ENCODE measurements at regions not wholly inside any gene's neighbourhood (a gene's known extent, or its start where the extent isn't known, plus 50 kb on each side); places are given as distances from the start of the nearest gene placed in this dataset.

- no peak for DNase-seq (ENCODE audit: low read depth in 3 of 3, low spot score in 2 of 3)
Measured at GRCh38 chr4:12884846-12885796, 599.0 kb downstream of the RAB28 start.

- no peak for DNase-seq (ENCODE audit: low read depth in 3 of 3, low spot score in 2 of 3)
Measured at GRCh38 chr4:12881945-12882584, 602.1 kb downstream of the RAB28 start.

GRCh38 chr4:12880844-12881243 lies 603.3 kb downstream of the RAB28 start:
- DNase-seq (ENCODE audit: low read depth in 3 of 3, low spot score in 2 of 3), result no peak

GRCh38 chr4:12879496-12879895 lies 604.6 kb downstream of the RAB28 start:
- DNase-seq (ENCODE audit: low read depth in 3 of 3, low spot score in 2 of 3), result no peak

- DNase-seq (ENCODE audit: low read depth in 3 of 3, low spot score in 2 of 3), result no peak
Measured at GRCh38 chr4:12875640-12876243, 608.4 kb downstream of the RAB28 start.

GRCh38 chr4:12873351-12873750 lies 610.8 kb downstream of the RAB28 start:
- no peak for DNase-seq (ENCODE audit: low read depth in 3 of 3, low spot score in 2 of 3)

GRCh38 chr4:12861422-12861821 lies 622.7 kb downstream of the RAB28 start:
- DNase-seq (ENCODE audit: low read depth in 3 of 3, low spot score in 2 of 3), result no peak

GRCh38 chr4:12852338-12853307 lies 631.5 kb downstream of the RAB28 start:
- DNase-seq (ENCODE audit: low read depth in 3 of 3, low spot score in 2 of 3), result peak; percentile 47 to 58 (median 53)

- DNase-seq (ENCODE audit: low read depth in 3 of 3, low spot score in 2 of 3), result no peak
Measured at GRCh38 chr4:12846368-12846767, 637.8 kb downstream of the RAB28 start.

GRCh38 chr4:12844141-12844540 lies 640.0 kb downstream of the RAB28 start:
- DNase-seq (ENCODE audit: low read depth in 3 of 3, low spot score in 2 of 3), result no peak

GRCh38 chr4:12827966-12828365 lies 656.2 kb downstream of the RAB28 start:
- no peak for DNase-seq (ENCODE audit: low read depth in 3 of 3, low spot score in 2 of 3)

GRCh38 chr4:12791536-12791935 lies 692.6 kb downstream of the RAB28 start:
- DNase-seq (ENCODE audit: low read depth in 3 of 3, low spot score in 2 of 3), result no peak

- no peak for DNase-seq (ENCODE audit: low read depth in 3 of 3, low spot score in 2 of 3)
Measured at GRCh38 chr4:12787261-12787660, 696.9 kb downstream of the RAB28 start.

GRCh38 chr4:12778706-12779105 lies 705.4 kb downstream of the RAB28 start:
- no peak for DNase-seq (ENCODE audit: low read depth in 3 of 3, low spot score in 2 of 3)

GRCh38 chr4:12778191-12778590 lies 705.9 kb downstream of the RAB28 start:
- no peak for DNase-seq (ENCODE audit: low read depth in 3 of 3, low spot score in 2 of 3)

GRCh38 chr4:12770351-12770750 lies 713.8 kb downstream of the RAB28 start:
- DNase-seq (ENCODE audit: low read depth in 3 of 3, low spot score in 2 of 3), result peak in 1 of 3 donors; percentile 16

GRCh38 chr4:12761694-12762093 lies 722.4 kb downstream of the RAB28 start:
- no peak for DNase-seq (ENCODE audit: low read depth in 3 of 3, low spot score in 2 of 3)

- no peak for DNase-seq (ENCODE audit: low read depth in 3 of 3, low spot score in 2 of 3)
Measured at GRCh38 chr4:12747154-12747553, 737.0 kb downstream of the RAB28 start.

- DNase-seq (ENCODE audit: low read depth in 3 of 3, low spot score in 2 of 3), result no peak
Measured at GRCh38 chr4:12746221-12746620, 737.9 kb downstream of the RAB28 start.

GRCh38 chr4:12734586-12734985 lies 749.6 kb downstream of the RAB28 start:
- DNase-seq (ENCODE audit: low read depth in 3 of 3, low spot score in 2 of 3), result no peak

Data from right renal cortex interstitium (tissue), 3 donors.